Endothelial cell of umbilical vein (primary cell): ENCODE measurements at regions not wholly inside any gene's neighbourhood (a gene's known extent, or its start where the extent isn't known, plus 50 kb on each side); places are given as distances from the start of the nearest gene placed in this dataset.

Experiments used
- BruUV-seq: library from RNA; stranded (reverse); fragments of 400-500 nt; replicated peaks from 2 replicates; lab custom pipeline; 2021; lab: Mats Ljungman, UMichigan
- CTCF ChIA-PET: fragments of 300-600, 350-600 bp; sonication (Branson Sonifier 250); formaldehyde crosslinking; loops from one replicate; lab custom pipeline; 2021; ENCODE audit warnings: antibody characterized with exemption, inconsistent platforms; lab: Charles Lee
- POLR2A ChIA-PET: fragments of 300-600, 350-600 bp; sonication (Branson Sonifier 250); formaldehyde crosslinking; loops from one replicate; lab custom pipeline; 2021; ENCODE audit warnings: antibody characterized with exemption, inconsistent platforms; lab: Charles Lee
- DNase-seq: peaks from one replicate; pipeline ENCODE4 v3.0.0-alpha.2; 2011; ENCODE audit warnings: low read depth, low spot score
- FAIRE-seq: peaks from 2 replicates; lab custom pipeline; 2011; peaks lifted over from hg19 to GRCh38; lab: Jason Lieb, UNC
- H2AFZ ChIP-seq: 2 replicates; pipeline ENCODE4 v1.6.0; 2012; ENCODE audit warnings: low read depth, low read length, control low read depth, inconsistent platforms
- H3K27ac ChIP-seq: 2 replicates; pipeline ENCODE4 v1.5.1; 2011; ENCODE audit warnings: low read depth, mild to moderate bottlenecking, control low read depth, low read length, moderate library complexity; ENCODE audit not compliant: insufficient read depth
- H3K27me3 ChIP-seq, 2 experiments: 2 replicates each; pipeline versions ENCODE4 v1.6.0 to v1.6.1; 2011; ENCODE audit warnings: low read length in 2 of 2, mixed read lengths in 1 of 2; ENCODE audit not compliant: control insufficient read depth in 2 of 2, insufficient read depth in 2 of 2
- H3K36me3 ChIP-seq, 2 experiments: 2 replicates in 1 of 2; 3 replicates in 1 of 2; pipeline ENCODE4 v1.5.1; 2011; ENCODE audit warnings: low read length in 2 of 2, mild to moderate bottlenecking in 1 of 2, moderate library complexity in 1 of 2; ENCODE audit not compliant: control insufficient read depth in 2 of 2, insufficient read depth in 2 of 2; ENCODE audit errors: extremely low read depth in 1 of 2
- H3K4me1 ChIP-seq: 3 replicates; pipeline ENCODE4 v1.5.1; 2011; ENCODE audit warnings: mild to moderate bottlenecking, low read length; ENCODE audit not compliant: control insufficient read depth, insufficient read depth; ENCODE audit errors: extremely low read depth
- H3K4me2 ChIP-seq: 2 replicates; pipeline ENCODE4 v1.6.1; 2011; ENCODE audit warnings: low read length, control low read depth, mixed read lengths; ENCODE audit not compliant: insufficient read depth
- H3K4me3 ChIP-seq, 3 experiments: fragments of 200-600 bp in 1 of 3; sonication (generic), shearing (Covaris generic) in 1 of 3; replicated peaks in 1 of 3; 2 replicates each; pipeline ENCODE4 v1.5.1; 2011 to 2016; ENCODE audit warnings: control low read depth in 3 of 3, low read length in 3 of 3, mild to moderate bottlenecking in 2 of 3, inconsistent platforms in 1 of 3, low read depth in 1 of 3, moderate library complexity in 1 of 3; ENCODE audit not compliant: insufficient read depth in 1 of 3
- H3K79me2 ChIP-seq: 2 replicates; pipeline ENCODE4 v1.6.0; 2012; ENCODE audit warnings: low read length, inconsistent platforms; ENCODE audit not compliant: control insufficient read depth, insufficient read depth
- H3K9ac ChIP-seq: replicated peaks from 2 replicates; pipeline ENCODE3; 2011; ENCODE audit warnings: low read length, control low read depth; ENCODE audit not compliant: insufficient read depth; ENCODE audit errors: extremely low read depth
- H3K9me1 ChIP-seq: replicated peaks from 3 replicates; pipeline ENCODE4 v1.6.0; 2011; ENCODE audit warnings: mild to moderate bottlenecking, low read length; ENCODE audit not compliant: control insufficient read depth, insufficient read depth; ENCODE audit errors: extremely low read depth
- H3K9me3 ChIP-seq: replicated peaks from 2 replicates; pipeline ENCODE4 v1.5.1; 2012; ENCODE audit warnings: low read length, inconsistent platforms; ENCODE audit not compliant: control insufficient read depth, insufficient read depth
- H4K20me1 ChIP-seq: replicated peaks from 2 replicates; pipeline ENCODE3; 2011; ENCODE audit warnings: mild to moderate bottlenecking, low read length; ENCODE audit not compliant: control insufficient read depth, insufficient read depth; ENCODE audit errors: extremely low read depth
- CTCF ChIP-seq, 2 donors: IDR thresholded peaks; 1 replicate in 1 of 2; 2 replicates in 1 of 2; pipeline ENCODE4 v1.5.1; 2011; ENCODE audit warnings: low read length in 2 of 2, mild to moderate bottlenecking in 2 of 2, moderate library complexity in 2 of 2, control low read depth in 1 of 2, inconsistent platforms in 1 of 2, low read depth in 1 of 2; ENCODE audit not compliant: insufficient read depth in 1 of 2; ENCODE audit errors: extremely low read depth in 1 of 2
- EZH2 ChIP-seq: IDR thresholded peaks from 2 replicates; pipeline ENCODE4 v1.6.1; 2012; ENCODE audit warnings: borderline replicate concordance, low read depth, mild to moderate bottlenecking, moderate library complexity, low read length, inconsistent platforms; ENCODE audit not compliant: severe bottlenecking
- FOS ChIP-seq: IDR thresholded peaks from 2 replicates; pipeline ENCODE4 v1.6.1; 2011; ENCODE audit warnings: mild to moderate bottlenecking, low read length, moderate library complexity, borderline replicate concordance; ENCODE audit not compliant: insufficient read depth
- GATA2 ChIP-seq: IDR thresholded peaks from 2 replicates; pipeline ENCODE4 v1.7.0; 2011; ENCODE audit warnings: low read depth, mild to moderate bottlenecking, moderate library complexity, mixed read lengths, low read length; ENCODE audit not compliant: insufficient read length, insufficient read depth
- JUN ChIP-seq: IDR thresholded peaks from 2 replicates; pipeline ENCODE4 v1.6.1; 2011; ENCODE audit warnings: borderline replicate concordance, low read depth; ENCODE audit not compliant: insufficient read length, insufficient read depth
- POLR2A ChIP-seq: IDR thresholded peaks from 2 replicates; pipeline ENCODE4 v1.6.1; 2012; ENCODE audit warnings: low read depth, mild to moderate bottlenecking, control low read depth, low read length
- POLR2AphosphoS5 ChIP-seq: IDR thresholded peaks from 2 replicates; pipeline ENCODE4 v1.6.1; 2012; ENCODE audit warnings: low read depth, mild to moderate bottlenecking, control low read depth, low read length, moderate library complexity; ENCODE audit not compliant: insufficient read depth
- dilution Hi-C: fragments of 300-500 bp; cut with MboI; formaldehyde crosslinking; loops from one replicate; pipeline ENCODE4 v1.15.0; 2019; ENCODE audit warnings: low sequenced_read_pairs; ENCODE audit not compliant: extremely low pct_ligation_motif_present
- intact Hi-C: fragments of 100-400 bp; cut with micrococcal nuclease; formaldehyde crosslinking; loops from one replicate; pipeline ENCODE4 v1.10.0; 2022

GRCh38 chr7:119756687-119757086, 516.3 kb upstream of the KCND2 start:
- H3K27ac ChIP-seq: no peak overlapping the region
- intact Hi-C loops (no loop called here), dilution Hi-C loops (no loop called here)
- no peaks in the 10 kb centered on the region for H3K36me3 ChIP-seq
- FAIRE-seq (no peak), DNase-seq (no peak)
- no peaks in the 10 kb centered on the region for H3K27me3 ChIP-seq
- H3K9me3 ChIP-seq: no peaks in the 10 kb centered on the region
- TF ChIP-seq EZH2 (no peak), JUN (no peak), GATA2 (no peak)
- POLR2A ChIA-PET: no interaction called here
- CTCF ChIA-PET: interaction anchor here (1.1 to 1.4 kb wide), 3 partner anchors 11 to 21 kb away, joined by 3 read pairs; no protein-coding TSS in a partner anchor
- H2AFZ ChIP-seq: no peak overlapping the region
- no peaks in the 10 kb centered on the region for H3K79me2 ChIP-seq
- no peak overlapping the region for H3K4me3 ChIP-seq
- no peaks in the 10 kb centered on the region for H3K9me1 ChIP-seq
- H3K4me2 ChIP-seq: no peak overlapping the region
- BruUV-seq: no TSS peak
- no peaks in the 10 kb centered on the region for H3K4me1 ChIP-seq
- H4K20me1 ChIP-seq: no peaks in the 10 kb centered on the region
- no peak overlapping the region for H3K9ac ChIP-seq

GRCh38 chr7:119758254-119758653, 514.7 kb upstream of the KCND2 start:
- ChIA-PET CTCF (no interaction called here), POLR2A (no interaction called here)
- TF ChIP-seq FOS: no peak
- TF ChIP-seq CTCF (IDR thresholded peaks at IDR 0.05; ENCODE audit: extremely low read depth in 1 of 2, insufficient read depth in 1 of 2, low read depth in 1 of 2, low read length in 2 of 2): no peak
- TF ChIP-seq POLR2AphosphoS5: no peak
- TF ChIP-seq JUN: no peak
- no peak for TF ChIP-seq EZH2
- no peak for TF ChIP-seq GATA2
- no peak for TF ChIP-seq POLR2A
- Histone ChIP-seq H3K9me3 (no peaks in the 10 kb centered on the region), H3K9me1 (no peaks in the 10 kb centered on the region), H3K27ac (no peak overlapping the region), H3K79me2 (no peaks in the 10 kb centered on the region), H3K9ac (no peak overlapping the region), H3K4me3 (no peak overlapping the region), H2AFZ (no peak overlapping the region), H4K20me1 (no peaks in the 10 kb centered on the region), H3K4me1 (no peaks in the 10 kb centered on the region), H3K36me3 (no peaks in the 10 kb centered on the region), H3K4me2 (no peak overlapping the region), H3K27me3 (no peaks in the 10 kb centered on the region)
- DNase-seq: no peak
- intact Hi-C loops (no loop called here), dilution Hi-C loops (no loop called here)
- BruUV-seq: no TSS peak
- FAIRE-seq: no peak
